Parathyroid adenoma (tissue), 2 donors: ENCODE measurements at regions not wholly inside any gene's neighbourhood (a gene's known extent, or its start where the extent isn't known, plus 50 kb on each side); places are given as distances from the start of the nearest gene placed in this dataset.

ENCODE experiments used
- H2AFZ ChIP-seq: fragments of 300-600 bp; sonication (generic); one replicate; pipeline ENCODE4 v1.7.0; 2017; ENCODE audit warnings: antibody characterized with exemption, mild to moderate bottlenecking
- H3K27ac ChIP-seq: fragments of 300-600 bp; sonication (generic); one replicate; pipeline ENCODE4 v1.7.0; 2017
- H3K27me3 ChIP-seq: fragments of 300-600 bp; sonication (generic); one replicate; pipeline ENCODE4 v1.7.0; 2017; ENCODE audit warnings: low read length; ENCODE audit not compliant: control insufficient read depth, insufficient read depth
- H3K36me3 ChIP-seq: fragments of 300-600 bp; sonication (generic); one replicate; pipeline ENCODE4 v1.7.0; 2017; ENCODE audit warnings: low read length; ENCODE audit not compliant: control insufficient read depth, insufficient read depth
- H3K4me1 ChIP-seq: fragments of 300-600 bp; sonication (generic); one replicate; pipeline ENCODE4 v1.7.0; 2017; ENCODE audit warnings: control low read depth
- H3K4me2 ChIP-seq: fragments of 300-600 bp; sonication (generic); one replicate; pipeline ENCODE4 v1.7.0; 2017; ENCODE audit warnings: low read length
- H3K4me3 ChIP-seq: fragments of 300-600 bp; sonication (generic); one replicate; pipeline ENCODE4 v1.7.0; 2017; ENCODE audit warnings: low read depth, low read length
- H3K79me2 ChIP-seq: fragments of 300-600 bp; sonication (generic); one replicate; pipeline ENCODE4 v1.7.0; 2017; ENCODE audit warnings: control low read depth
- H3K9ac ChIP-seq: fragments of 300-600 bp; sonication (generic); one replicate; pipeline ENCODE4 v1.7.0; 2017; ENCODE audit warnings: mild to moderate bottlenecking
- H3K9me3 ChIP-seq: fragments of 300-600 bp; sonication (generic); one replicate; pipeline ENCODE4 v1.7.0; 2017; ENCODE audit warnings: low read length; ENCODE audit not compliant: control insufficient read depth
- TF ChIP-seq, protein P1 (sequence below): fragments of 300-600 bp; sonication (generic); IDR thresholded peaks from one replicate; pipeline ENCODE4 v1.7.0; 2017; ENCODE audit warnings: antibody characterized with exemption, mild to moderate bottlenecking
- donor health status: primary hyperparathyroidism.

GRCh38 chr1:29830916-29831315 is 594.6 kb downstream of the PTPRU start:
- Histone ChIP-seq H3K27ac (no peak overlapping the region), H3K27me3 (no peaks in the 10 kb centered on the region), H3K4me3 (no peak overlapping the region), H3K79me2 (no peaks in the 10 kb centered on the region), H2AFZ (no peak overlapping the region), H3K4me1 (no peaks in the 10 kb centered on the region), H3K9me3 (no peaks in the 10 kb centered on the region), H3K36me3 (no peaks in the 10 kb centered on the region), H3K9ac (no peak overlapping the region), H3K4me2 (no peak overlapping the region)
- TF ChIP-seq, protein P1, sequence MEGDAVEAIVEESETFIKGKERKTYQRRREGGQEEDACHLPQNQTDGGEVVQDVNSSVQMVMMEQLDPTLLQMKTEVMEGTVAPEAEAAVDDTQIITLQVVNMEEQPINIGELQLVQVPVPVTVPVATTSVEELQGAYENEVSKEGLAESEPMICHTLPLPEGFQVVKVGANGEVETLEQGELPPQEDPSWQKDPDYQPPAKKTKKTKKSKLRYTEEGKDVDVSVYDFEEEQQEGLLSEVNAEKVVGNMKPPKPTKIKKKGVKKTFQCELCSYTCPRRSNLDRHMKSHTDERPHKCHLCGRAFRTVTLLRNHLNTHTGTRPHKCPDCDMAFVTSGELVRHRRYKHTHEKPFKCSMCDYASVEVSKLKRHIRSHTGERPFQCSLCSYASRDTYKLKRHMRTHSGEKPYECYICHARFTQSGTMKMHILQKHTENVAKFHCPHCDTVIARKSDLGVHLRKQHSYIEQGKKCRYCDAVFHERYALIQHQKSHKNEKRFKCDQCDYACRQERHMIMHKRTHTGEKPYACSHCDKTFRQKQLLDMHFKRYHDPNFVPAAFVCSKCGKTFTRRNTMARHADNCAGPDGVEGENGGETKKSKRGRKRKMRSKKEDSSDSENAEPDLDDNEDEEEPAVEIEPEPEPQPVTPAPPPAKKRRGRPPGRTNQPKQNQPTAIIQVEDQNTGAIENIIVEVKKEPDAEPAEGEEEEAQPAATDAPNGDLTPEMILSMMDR, result no peak

- H3K9me3 ChIP-seq, result no peaks in the 10 kb centered on the region
- H3K9ac ChIP-seq, result no peak overlapping the region
- no peak overlapping the region for H3K4me3 ChIP-seq
- no peaks in the 10 kb centered on the region for H3K36me3 ChIP-seq
- no peaks in the 10 kb centered on the region for H3K27me3 ChIP-seq
- H3K4me1 ChIP-seq, result no peaks in the 10 kb centered on the region
- H3K27ac ChIP-seq, result no peak overlapping the region
- H3K4me2 ChIP-seq, result no peak overlapping the region
- no peaks in the 10 kb centered on the region for H3K79me2 ChIP-seq
- H2AFZ ChIP-seq, result no peak overlapping the region
- TF ChIP-seq, protein P1, result no peak
These were observed 594.1 kb downstream of the PTPRU start for GRCh38 chr1:29830383-29830782.

DNA sequence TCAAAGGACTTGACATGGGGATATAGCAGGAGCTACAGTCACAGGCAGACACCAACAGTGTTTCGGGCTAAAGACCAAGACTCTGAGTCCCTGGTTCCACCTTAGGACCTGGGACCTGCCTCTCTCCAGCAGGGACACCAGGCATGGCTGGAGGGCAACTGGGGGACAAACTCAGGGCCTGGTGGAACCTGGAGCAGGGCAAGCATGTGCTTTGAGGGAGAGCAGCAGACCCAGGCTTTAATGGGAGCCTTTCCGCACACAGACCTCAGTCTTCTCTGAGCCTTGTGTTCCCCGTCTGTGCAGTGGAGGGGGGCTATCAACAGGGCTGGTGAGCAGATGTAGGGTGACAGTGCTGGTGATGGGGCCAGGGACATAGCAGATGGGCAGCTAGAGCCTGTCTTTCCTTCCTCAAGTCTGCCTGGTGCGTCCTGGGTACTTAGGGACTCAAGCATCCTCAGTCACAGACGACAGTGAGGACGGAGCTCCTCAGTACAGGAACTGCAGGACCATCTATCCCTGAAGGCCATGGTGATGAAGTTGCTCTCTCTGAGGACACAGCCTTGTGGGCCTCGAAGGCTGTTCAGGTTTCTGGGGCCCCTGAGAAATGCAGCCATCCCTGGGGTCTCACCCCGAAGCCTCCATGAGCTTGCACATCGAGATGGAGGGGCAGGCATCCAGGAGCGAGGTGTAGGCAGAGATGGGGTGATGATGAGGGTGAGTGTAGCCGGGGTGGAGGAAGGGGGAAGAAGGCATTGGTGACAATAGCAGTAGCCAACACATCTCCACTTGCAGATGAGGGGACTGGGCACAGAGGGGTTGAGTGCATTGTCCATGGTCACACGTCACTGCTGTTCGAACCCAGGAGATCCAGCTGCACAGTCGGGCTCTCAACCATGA is 593.4 kb downstream of the PTPRU start:
- H3K4me1 ChIP-seq, result no peaks in the 10 kb centered on the region
- no peaks in the 10 kb centered on the region for H3K27me3 ChIP-seq
- no peak overlapping the region for H3K4me3 ChIP-seq
- no peak overlapping the region for H3K4me2 ChIP-seq
- no peak overlapping the region for H3K9ac ChIP-seq
- TF ChIP-seq, protein P1, result no peak
- no peak overlapping the region for H3K27ac ChIP-seq
- H2AFZ ChIP-seq, result no peak overlapping the region
- no peaks in the 10 kb centered on the region for H3K79me2 ChIP-seq
- H3K9me3 ChIP-seq, result no peaks in the 10 kb centered on the region
- H3K36me3 ChIP-seq, result no peaks in the 10 kb centered on the region

DNA sequence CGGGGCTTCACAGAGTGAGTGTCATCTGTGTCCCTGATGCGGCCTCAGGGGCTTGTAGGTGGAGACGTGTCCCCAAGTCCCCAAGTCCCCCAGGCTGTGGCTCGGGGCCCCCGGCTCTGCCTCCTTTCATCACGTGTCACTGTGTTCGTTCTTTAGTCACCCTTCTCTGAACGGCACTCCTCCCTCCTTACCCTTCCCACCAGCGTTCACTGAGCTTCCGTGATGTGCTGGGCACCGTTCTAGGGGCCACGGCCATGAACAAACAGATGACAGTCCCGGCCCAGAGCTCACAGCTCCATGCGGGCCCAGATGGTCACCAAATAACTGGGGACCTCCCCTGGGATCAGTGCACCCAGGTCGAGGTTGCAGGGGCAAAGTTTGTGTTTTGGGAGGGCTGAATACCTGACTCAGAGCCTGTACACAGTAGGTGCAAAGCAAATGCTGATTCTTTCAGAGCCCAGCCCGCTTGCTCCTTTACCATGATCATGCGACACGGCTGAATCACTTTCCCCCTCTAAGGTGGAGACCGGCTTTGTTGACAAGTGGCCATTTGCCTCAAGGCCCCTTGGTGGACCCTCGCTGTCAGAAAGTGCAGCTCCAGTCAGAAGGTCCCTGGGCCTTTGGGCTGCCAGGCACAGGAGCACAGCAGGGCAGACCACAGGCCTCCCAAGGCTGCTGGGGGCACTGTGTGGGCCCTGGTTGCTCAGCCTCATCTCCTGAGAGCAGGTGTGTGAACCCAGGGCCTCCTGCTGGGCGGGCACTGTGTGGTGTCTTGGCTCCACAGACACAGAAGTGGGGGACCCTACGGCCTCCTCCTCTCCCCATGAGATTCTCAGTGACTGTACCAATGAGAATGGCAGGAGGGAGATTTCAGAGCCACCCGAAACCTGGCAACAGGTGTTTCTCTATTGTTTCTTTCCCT is 592.5 kb downstream of the PTPRU start:
- no peaks in the 10 kb centered on the region for H3K9me3 ChIP-seq
- no peak overlapping the region for H3K4me2 ChIP-seq
- no peaks in the 10 kb centered on the region for H3K27me3 ChIP-seq
- TF ChIP-seq, protein P1, result no peak
- no peak overlapping the region for H3K4me3 ChIP-seq
- H3K4me1 ChIP-seq, result no peaks in the 10 kb centered on the region
- no peaks in the 10 kb centered on the region for H3K79me2 ChIP-seq
- H3K9ac ChIP-seq, result no peak overlapping the region
- H3K36me3 ChIP-seq, result no peaks in the 10 kb centered on the region
- no peak overlapping the region for H2AFZ ChIP-seq
- no peak overlapping the region for H3K27ac ChIP-seq
